Neural crest cell (in vitro differentiated cells): ENCODE measurements at regions not wholly inside any gene's neighbourhood (a gene's known extent, or its start where the extent isn't known, plus 50 kb on each side); places are given as distances from the start of the nearest gene placed in this dataset.

Experiments
- DNase-seq: peaks from one replicate; pipeline ENCODE4 v3.0.0; 2021; ENCODE audit warnings: low read depth, mixed read lengths, low spot score
- H3K27ac Mint-ChIP-seq: one replicate; pipeline ENCODE4 v1.8.0; 2021; ENCODE audit warnings: mild to moderate bottlenecking, mixed read lengths; ENCODE audit not compliant: unreplicated experiment
- H3K27me3 Mint-ChIP-seq: 2 replicates; pipeline ENCODE4 v1.8.0; 2021; ENCODE audit warnings: low read depth, mild to moderate bottlenecking, mixed read lengths
- H3K36me3 Mint-ChIP-seq: 2 replicates; pipeline ENCODE4 v1.8.0; 2021; ENCODE audit warnings: low read depth, mild to moderate bottlenecking, mixed read lengths
- H3K4me1 Mint-ChIP-seq: 2 replicates; pipeline ENCODE4 v1.8.0; 2021; ENCODE audit warnings: mixed read lengths
- H3K4me3 Mint-ChIP-seq: one replicate; pipeline ENCODE4 v1.8.0; 2021; ENCODE audit warnings: mild to moderate bottlenecking, mixed read lengths
- H3K9me3 Mint-ChIP-seq: 2 replicates; pipeline ENCODE4 v1.8.0; 2021; ENCODE audit warnings: mixed read lengths
- TF ChIP-seq, protein P1 (sequence below): fragments of 200-600 bp; sonication (generic); conservative IDR thresholded peaks from 2 replicates; pipeline ENCODE4 v1.5.0; 2021; ENCODE audit warnings: antibody characterized with exemption, mild to moderate bottlenecking

DNA sequence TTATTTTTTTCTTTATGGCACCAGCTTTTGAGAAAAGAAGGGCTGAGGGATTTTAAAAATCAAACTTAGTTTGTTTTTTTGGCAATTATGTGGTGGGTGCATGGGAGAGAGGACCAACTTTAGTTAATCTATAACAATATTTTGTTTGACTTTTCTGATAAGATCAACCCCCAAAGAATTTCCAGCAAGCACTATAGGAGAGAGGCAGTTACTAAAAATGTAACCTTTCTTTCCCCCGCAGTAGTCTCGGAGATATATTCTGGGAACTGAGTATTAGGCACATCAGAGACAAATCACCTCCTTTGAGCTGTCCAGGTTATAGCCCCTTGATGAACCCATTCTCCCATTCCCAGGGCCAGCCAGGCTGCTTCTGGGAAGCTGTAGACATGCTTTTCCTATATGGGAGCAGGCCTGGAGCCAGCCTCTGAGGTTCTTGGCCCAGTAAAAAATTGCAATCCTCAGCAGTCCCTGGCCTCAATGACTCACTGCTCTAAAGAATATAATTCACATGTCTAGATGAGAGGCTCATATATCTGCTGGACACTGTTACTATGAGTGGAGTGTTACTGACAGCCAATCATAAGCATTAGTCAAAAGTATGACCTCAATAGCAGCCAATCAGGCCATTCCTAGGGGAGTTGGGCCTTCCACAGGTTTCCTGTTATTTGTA is 138.3 kb upstream of the AGBL1 start:
- Mint-ChIP-seq H3K4me3 (no peak overlapping the region), H3K9me3 (peaks cover 2% of the 10 kb centered on the region), H3K4me1 (no peaks in the 10 kb centered on the region), H3K27ac (no peak overlapping the region), H3K36me3 (no peaks in the 10 kb centered on the region), H3K27me3 (no peaks in the 10 kb centered on the region)
- DNase-seq = no peak
- TF ChIP-seq, protein P1, sequence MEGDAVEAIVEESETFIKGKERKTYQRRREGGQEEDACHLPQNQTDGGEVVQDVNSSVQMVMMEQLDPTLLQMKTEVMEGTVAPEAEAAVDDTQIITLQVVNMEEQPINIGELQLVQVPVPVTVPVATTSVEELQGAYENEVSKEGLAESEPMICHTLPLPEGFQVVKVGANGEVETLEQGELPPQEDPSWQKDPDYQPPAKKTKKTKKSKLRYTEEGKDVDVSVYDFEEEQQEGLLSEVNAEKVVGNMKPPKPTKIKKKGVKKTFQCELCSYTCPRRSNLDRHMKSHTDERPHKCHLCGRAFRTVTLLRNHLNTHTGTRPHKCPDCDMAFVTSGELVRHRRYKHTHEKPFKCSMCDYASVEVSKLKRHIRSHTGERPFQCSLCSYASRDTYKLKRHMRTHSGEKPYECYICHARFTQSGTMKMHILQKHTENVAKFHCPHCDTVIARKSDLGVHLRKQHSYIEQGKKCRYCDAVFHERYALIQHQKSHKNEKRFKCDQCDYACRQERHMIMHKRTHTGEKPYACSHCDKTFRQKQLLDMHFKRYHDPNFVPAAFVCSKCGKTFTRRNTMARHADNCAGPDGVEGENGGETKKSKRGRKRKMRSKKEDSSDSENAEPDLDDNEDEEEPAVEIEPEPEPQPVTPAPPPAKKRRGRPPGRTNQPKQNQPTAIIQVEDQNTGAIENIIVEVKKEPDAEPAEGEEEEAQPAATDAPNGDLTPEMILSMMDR = no peak

DNA sequence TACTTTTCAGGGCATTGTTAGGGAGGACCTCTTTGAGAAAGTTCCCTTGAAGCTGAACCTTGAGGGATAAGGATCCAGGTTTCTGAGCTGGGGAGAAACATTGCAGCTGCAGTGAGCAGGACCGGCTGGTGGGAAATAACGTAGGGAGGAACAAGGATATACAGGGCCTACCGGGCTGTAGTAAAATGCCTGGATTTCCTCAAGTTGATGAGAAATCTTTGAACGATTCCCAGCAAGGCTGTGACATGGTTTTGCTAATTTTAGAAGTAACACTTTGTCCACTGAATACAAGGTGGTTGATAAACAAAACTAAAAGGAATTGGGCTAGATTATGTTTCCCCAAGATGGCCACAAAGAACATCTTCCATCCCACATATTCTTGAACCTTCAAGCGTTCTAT is 137.0 kb upstream of the AGBL1 start:
- H3K9me3 Mint-ChIP-seq = peaks cover 2% of the 10 kb centered on the region
- DNase-seq = no peak

DNA sequence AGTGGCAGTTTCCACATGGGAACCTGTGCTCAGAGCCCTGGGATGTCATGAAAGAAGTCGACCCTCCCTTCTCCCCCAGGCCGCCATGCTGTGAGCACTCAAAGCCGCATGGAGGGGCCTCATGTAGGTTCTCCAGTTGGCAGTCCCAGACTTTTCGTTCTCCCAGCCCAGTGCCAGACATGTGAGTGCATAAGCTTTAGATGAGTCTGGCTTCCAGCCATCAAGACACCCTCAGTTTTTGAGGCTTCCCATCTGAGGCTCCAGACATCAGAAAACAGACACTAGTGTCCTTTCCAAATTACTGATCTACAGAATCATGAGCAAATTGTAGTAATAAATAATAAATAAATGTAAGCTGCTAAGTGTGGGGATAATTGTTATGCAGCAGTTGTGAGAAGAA is 136.5 kb upstream of the AGBL1 start:
- Mint-ChIP-seq H3K36me3 (no peaks in the 10 kb centered on the region), H3K4me3 (no peak overlapping the region), H3K27me3 (peaks cover 1% of the 10 kb centered on the region), H3K4me1 (no peaks in the 10 kb centered on the region), H3K9me3 (no peaks in the 10 kb centered on the region), H3K27ac (no peak overlapping the region)
- TF ChIP-seq, protein P1 = no peak
- no peak for DNase-seq

More for the DNA sequence above, 137.0 kb upstream of the AGBL1 start:
- Mint-ChIP-seq H3K4me1 (no peaks in the 10 kb centered on the region), H3K27me3 (no peaks in the 10 kb centered on the region), H3K4me3 (no peak overlapping the region), H3K27ac (no peak overlapping the region), H3K36me3 (no peaks in the 10 kb centered on the region)
- TF ChIP-seq, protein P1 = no peak

DNA sequence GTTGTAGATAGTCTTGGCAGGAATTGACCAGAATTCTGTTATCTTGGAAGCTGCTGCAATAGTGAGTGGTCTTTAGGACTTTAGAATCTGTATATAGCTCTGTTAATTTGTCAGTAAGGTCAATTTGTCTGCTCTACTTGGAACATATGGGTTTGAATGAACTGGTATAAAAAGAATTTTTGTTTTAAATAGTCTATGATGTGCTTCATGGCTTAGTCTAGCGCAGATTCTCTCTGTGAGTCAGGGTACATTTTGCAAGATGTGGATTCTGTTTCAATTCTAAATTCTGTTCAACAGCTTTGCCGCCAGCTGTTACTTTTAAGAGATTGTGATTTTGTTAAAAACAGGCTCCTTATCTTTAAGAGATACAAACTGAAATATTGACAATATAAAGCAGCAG is 135.9 kb upstream of the AGBL1 start:
- TF ChIP-seq, protein P1 = no peak
- no peaks in the 10 kb centered on the region for H3K4me1 Mint-ChIP-seq
- no peak for DNase-seq
- no peaks in the 10 kb centered on the region for H3K9me3 Mint-ChIP-seq
- H3K27me3 Mint-ChIP-seq = peaks cover 3% of the 10 kb centered on the region
- H3K36me3 Mint-ChIP-seq = no peaks in the 10 kb centered on the region
- H3K27ac Mint-ChIP-seq = no peak overlapping the region
- no peak overlapping the region for H3K4me3 Mint-ChIP-seq

DNA sequence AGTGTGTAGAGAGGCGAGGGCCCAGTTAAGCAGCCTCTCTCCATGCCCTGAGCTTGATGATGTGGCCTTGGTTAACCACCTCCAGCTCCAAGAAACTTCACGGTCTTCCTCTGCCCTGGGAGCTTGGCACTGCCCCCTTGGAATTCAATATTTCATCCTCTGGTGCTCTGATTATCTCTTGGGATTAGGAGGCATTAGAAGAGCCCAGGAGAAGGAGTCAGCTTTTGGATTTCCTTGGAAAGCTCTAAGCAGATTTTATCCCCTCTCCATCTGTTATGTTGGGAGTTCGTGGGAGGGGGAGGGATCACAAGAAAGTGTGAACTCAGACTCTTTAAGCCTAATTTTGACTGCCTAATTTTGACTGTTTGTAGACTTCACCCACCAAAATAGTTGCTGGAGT is 132.7 kb upstream of the AGBL1 start:
- TF ChIP-seq, protein P1 = no peak
- Mint-ChIP-seq H3K4me3 (no peak overlapping the region), H3K4me1 (no peaks in the 10 kb centered on the region), H3K9me3 (no peaks in the 10 kb centered on the region), H3K27ac (no peak overlapping the region), H3K36me3 (no peaks in the 10 kb centered on the region), H3K27me3 (peaks cover 3% of the 10 kb centered on the region)
- DNase-seq = no peak
